ENCODE measurements at regions not wholly inside any gene's neighbourhood (a gene's known extent, or its start where the extent isn't known, plus 50 kb on each side); places are given as distances from the start of the nearest gene placed in this dataset.

DNA sequence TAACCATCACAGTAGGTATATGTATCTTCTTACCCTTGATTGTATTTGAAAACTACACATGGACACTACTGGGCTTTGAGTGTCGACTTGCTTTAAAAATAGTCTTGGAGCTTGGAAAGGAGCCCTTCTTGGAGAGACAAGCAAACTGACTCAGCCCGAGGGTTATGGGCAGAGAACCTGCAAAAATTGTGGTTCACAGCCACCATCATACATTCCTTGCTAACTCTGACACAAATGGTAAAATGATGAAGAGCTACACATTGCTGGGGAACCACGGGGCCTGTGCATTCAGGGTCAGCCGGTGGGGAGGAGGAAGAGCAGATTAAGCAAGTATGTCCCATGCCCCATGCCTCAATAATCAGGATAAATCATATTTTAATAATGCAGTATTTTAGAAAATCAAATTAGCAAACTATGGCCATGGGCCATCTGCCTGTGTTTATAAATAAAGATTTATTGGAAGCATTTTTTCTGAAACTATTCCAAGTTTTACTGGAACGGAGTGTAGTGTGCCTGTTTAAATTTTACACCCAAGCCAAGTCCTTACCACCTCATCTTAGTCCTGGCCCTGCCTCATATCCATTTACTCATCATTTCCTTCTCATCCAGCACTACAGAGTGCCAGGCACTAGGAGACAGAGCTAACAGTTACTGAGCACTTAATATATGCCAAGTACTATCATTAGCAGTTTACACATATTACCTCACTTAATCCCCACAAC lies 195.7 kb downstream of the PALM2AKAP2 start:
- no peak for TF ChIP-seq POLR2A (IDR thresholded peaks at IDR 0.05; ENCODE audit: low read length)
- no peak for TF ChIP-seq GATA1 (IDR thresholded peaks at IDR 0.05; ENCODE audit: low read depth, low read length)
